ENCODE measurements at regions not wholly inside any gene's neighbourhood (a gene's known extent, or its start where the extent isn't known, plus 50 kb on each side); places are given as distances from the start of the nearest gene placed in this dataset.

- Histone ChIP-seq H3K9me3 (ENCODE audit: insufficient read depth, low read length) (no peaks in the 10 kb centered on the region), H3K9ac (ENCODE audit: low read length) (no peak overlapping the region), H3K4me1 (ENCODE audit: low read length) (peaks cover 17% of the 10 kb centered on the region; the same call in 1 of the 2 replicates), H3K27me3 (ENCODE audit: low read depth, low read length) (no peaks in the 10 kb centered on the region), H3K27ac (ENCODE audit: low read length) (no peak overlapping the region), H3K79me2 (ENCODE audit: low read length) (no peaks in the 10 kb centered on the region), H2AFZ (ENCODE audit: low read depth, low read length) (no peak overlapping the region), H3K4me3 (ENCODE audit: low read length) (no peak overlapping the region), H4K20me1 (ENCODE audit: insufficient read depth, low read length) (no peaks in the 10 kb centered on the region), H3K4me2 (ENCODE audit: low read length) (no peak overlapping the region), H3K36me3 (replicated peaks; ENCODE audit: low read depth, low read length) (no peaks in the 10 kb centered on the region)
- TF ChIP-seq, protein P1, sequence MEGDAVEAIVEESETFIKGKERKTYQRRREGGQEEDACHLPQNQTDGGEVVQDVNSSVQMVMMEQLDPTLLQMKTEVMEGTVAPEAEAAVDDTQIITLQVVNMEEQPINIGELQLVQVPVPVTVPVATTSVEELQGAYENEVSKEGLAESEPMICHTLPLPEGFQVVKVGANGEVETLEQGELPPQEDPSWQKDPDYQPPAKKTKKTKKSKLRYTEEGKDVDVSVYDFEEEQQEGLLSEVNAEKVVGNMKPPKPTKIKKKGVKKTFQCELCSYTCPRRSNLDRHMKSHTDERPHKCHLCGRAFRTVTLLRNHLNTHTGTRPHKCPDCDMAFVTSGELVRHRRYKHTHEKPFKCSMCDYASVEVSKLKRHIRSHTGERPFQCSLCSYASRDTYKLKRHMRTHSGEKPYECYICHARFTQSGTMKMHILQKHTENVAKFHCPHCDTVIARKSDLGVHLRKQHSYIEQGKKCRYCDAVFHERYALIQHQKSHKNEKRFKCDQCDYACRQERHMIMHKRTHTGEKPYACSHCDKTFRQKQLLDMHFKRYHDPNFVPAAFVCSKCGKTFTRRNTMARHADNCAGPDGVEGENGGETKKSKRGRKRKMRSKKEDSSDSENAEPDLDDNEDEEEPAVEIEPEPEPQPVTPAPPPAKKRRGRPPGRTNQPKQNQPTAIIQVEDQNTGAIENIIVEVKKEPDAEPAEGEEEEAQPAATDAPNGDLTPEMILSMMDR (IDR thresholded peaks at IDR 0.05; ENCODE audit: low read depth, low read length), result no peak
Measured at GRCh38 chr6:62976566-62976965, 234.7 kb upstream of the FKBP1C start.

GRCh38 chr6:62978920-62979319 is 232.3 kb upstream of the FKBP1C start:
- Histone ChIP-seq H2AFZ (ENCODE audit: low read depth, low read length) (no peak overlapping the region), H3K4me3 (ENCODE audit: low read length) (no peak overlapping the region), H3K27ac (ENCODE audit: low read length) (no peak overlapping the region), H4K20me1 (ENCODE audit: insufficient read depth, low read length) (no peaks in the 10 kb centered on the region), H3K79me2 (ENCODE audit: low read length) (no peaks in the 10 kb centered on the region), H3K27me3 (ENCODE audit: low read depth, low read length) (no peaks in the 10 kb centered on the region), H3K4me1 (ENCODE audit: low read length) (peaks cover 17% of the 10 kb centered on the region; the same call in 1 of the 2 replicates), H3K9ac (ENCODE audit: low read length) (no peak overlapping the region), H3K36me3 (replicated peaks; ENCODE audit: low read depth, low read length) (no peaks in the 10 kb centered on the region), H3K9me3 (ENCODE audit: insufficient read depth, low read length) (no peaks in the 10 kb centered on the region), H3K4me2 (ENCODE audit: low read length) (no peak overlapping the region)
- TF ChIP-seq, protein P1 (IDR thresholded peaks at IDR 0.05; ENCODE audit: low read depth, low read length), result no peak
- no peak for TF ChIP-seq EZH2phosphoT487 (IDR thresholded peaks at IDR 0.05; ENCODE audit: low read depth)

DNA sequence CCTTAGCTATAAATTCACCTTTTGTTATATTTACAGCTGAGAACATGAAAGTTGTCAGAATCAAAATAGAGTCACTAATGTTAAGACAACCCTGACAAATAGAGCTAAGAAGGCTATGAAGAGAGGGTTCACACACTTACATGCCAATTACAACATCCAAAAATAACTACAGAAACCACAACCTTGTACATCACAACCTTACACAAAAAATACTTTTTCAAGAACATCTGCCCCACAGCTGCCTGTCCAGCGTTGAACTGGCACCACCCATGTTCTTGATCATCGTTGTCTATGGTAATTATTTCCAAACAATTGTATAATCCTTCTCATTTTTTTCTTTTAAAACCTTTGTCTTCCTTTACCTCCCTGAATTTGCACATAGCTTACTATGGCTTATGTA is 231.2 kb upstream of the FKBP1C start:
- Histone ChIP-seq H4K20me1 (ENCODE audit: insufficient read depth, low read length) (no peaks in the 10 kb centered on the region), H3K27me3 (ENCODE audit: low read depth, low read length) (no peaks in the 10 kb centered on the region), H3K36me3 (replicated peaks; ENCODE audit: low read depth, low read length) (no peaks in the 10 kb centered on the region), H3K79me2 (ENCODE audit: low read length) (no peaks in the 10 kb centered on the region), H3K9ac (ENCODE audit: low read length) (no peak overlapping the region), H2AFZ (ENCODE audit: low read depth, low read length) (no peak overlapping the region), H3K4me2 (ENCODE audit: low read length) (no peak overlapping the region), H3K4me1 (ENCODE audit: low read length) (peaks cover 13% of the 10 kb centered on the region; the same call in 1 of the 2 replicates), H3K9me3 (ENCODE audit: insufficient read depth, low read length) (no peaks in the 10 kb centered on the region), H3K27ac (ENCODE audit: low read length) (no peak overlapping the region), H3K4me3 (ENCODE audit: low read length) (no peak overlapping the region)
- no peak for TF ChIP-seq EZH2phosphoT487 (IDR thresholded peaks at IDR 0.05; ENCODE audit: low read depth)
- TF ChIP-seq, protein P1 (IDR thresholded peaks at IDR 0.05; ENCODE audit: low read depth, low read length), result no peak

- no peak overlapping the region for H2AFZ ChIP-seq (ENCODE audit: low read depth, low read length)
- H3K4me1 ChIP-seq (ENCODE audit: low read length), result peaks cover 10% of the 10 kb centered on the region; the same call in 1 of the 2 replicates
- H3K9me3 ChIP-seq (ENCODE audit: insufficient read depth, low read length), result no peaks in the 10 kb centered on the region
- TF ChIP-seq, protein P1 (IDR thresholded peaks at IDR 0.05; ENCODE audit: low read depth, low read length), result no peak
- TF ChIP-seq EZH2phosphoT487 (IDR thresholded peaks at IDR 0.05; ENCODE audit: low read depth), result no peak
- H3K27me3 ChIP-seq (ENCODE audit: low read depth, low read length), result no peaks in the 10 kb centered on the region
- no peak overlapping the region for H3K27ac ChIP-seq (ENCODE audit: low read length)
- H3K4me2 ChIP-seq (ENCODE audit: low read length), result no peak overlapping the region
- H3K36me3 ChIP-seq (replicated peaks; ENCODE audit: low read depth, low read length), result no peaks in the 10 kb centered on the region
- H3K79me2 ChIP-seq (ENCODE audit: low read length), result no peaks in the 10 kb centered on the region
- no peaks in the 10 kb centered on the region for H4K20me1 ChIP-seq (ENCODE audit: insufficient read depth, low read length)
- no peak overlapping the region for H3K9ac ChIP-seq (ENCODE audit: low read length)
- no peak overlapping the region for H3K4me3 ChIP-seq (ENCODE audit: low read length)
Measured at GRCh38 chr6:62980724-62981123, 230.5 kb upstream of the FKBP1C start.

Data from OCI-LY3 (cell line).